SHP77 treated with DMSO at 0.1 percent for 48 hours (cell line): ENCODE measurements at regions not wholly inside any gene's neighbourhood (a gene's known extent, or its start where the extent isn't known, plus 50 kb on each side); places are given as distances from the start of the nearest gene placed in this dataset.
"Not testable (repeated sequence)": the region's sequence is repeated elsewhere in the genome, so short reads cannot be mapped to it uniquely, and the experiment has no call there.

Experiments used
- DNase-seq: peaks from one replicate; lab custom pipeline; 2025; lab: John Stamatoyannopoulos, UW

DNA sequence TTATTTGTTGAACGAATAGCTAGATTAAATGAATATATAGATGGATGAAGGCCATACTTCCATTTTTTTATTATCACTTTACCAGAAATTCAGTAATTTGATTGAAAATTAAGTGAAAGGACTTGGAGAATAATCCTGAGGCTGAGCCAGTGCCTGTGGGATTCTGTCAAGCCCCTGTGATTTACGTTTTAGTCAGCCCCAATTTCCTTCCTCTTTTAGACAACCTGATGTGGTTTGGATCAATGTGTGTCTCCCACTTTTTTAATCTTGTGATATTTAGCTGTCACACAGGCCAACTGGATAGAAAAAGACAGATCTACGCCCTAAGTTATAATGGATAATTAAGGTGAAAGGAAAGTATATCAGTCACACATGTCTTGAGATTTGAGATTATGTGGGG, 188.8 kb downstream of the EDN1 start:
- DNase-seq = no peak

GRCh38 chr6:12479451-12479850, 189.3 kb downstream of the EDN1 start:
- no peak for DNase-seq

DNA sequence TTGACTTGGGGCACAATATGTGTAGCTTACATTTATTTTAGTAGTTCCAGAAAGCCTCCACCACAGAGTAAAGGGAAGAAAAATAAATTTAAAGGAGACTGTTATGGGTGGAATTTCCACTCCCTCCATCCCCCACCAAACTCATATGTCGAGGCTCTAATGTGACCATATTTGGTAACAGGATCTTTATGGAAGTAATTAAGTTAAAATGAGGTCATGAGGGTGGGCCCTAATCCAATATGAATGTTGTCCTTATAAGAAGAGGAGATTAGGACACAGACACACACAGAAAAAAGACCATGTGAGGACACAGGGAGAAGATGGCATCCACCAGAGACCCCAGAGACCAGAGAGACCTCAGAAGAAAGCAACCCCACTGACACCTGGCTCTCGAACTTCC, 189.7 kb downstream of the EDN1 start:
- DNase-seq = no peak

DNA sequence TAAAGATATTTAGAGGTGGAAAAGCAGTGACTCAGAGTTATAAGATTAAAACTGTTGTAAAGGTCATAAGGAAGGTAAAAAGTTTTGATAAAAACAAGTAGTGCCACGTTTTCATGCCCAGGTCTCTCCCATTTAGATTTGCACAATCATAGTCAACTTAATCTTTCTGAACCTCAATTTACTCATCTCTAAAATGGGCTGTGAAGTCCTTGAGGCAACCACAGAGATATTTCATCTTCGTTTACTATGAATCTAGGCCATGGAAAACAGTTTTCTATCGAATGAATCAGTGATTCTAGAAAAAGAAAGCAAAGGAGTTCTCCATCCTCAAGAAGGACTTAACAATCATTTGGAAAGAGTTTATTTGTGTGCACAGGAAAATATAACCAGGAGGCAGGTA, 190.2 kb downstream of the EDN1 start:
- no peak for DNase-seq

DNA sequence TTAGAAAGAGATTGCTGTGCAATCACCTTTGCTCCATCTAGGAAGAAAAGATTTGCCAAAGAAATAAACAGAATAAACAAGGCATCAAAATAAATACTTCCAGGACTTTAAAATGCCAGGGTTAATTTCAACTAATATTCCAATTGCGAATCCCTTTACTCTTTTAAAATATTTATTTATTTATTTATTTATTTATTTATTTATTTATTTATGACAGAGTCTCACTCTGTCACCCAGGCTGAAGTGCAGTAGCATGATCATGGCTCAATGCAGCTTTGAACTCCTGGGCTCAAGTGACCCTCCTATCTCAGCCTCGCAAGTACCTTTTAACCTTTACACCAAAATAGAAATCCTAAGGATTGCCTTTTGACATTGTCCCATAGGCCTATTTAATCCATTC, 191.1 kb downstream of the EDN1 start:
- DNase-seq = no peak

- DNase-seq = no peak
Measured at GRCh38 chr6:12481850-12482249, 191.7 kb downstream of the EDN1 start.

GRCh38 chr6:12482386-12483375, 192.5 kb downstream of the EDN1 start:
- no peak for DNase-seq

GRCh38 chr6:12483712-12484111, 193.6 kb downstream of the EDN1 start:
- DNase-seq = no peak

- no peak for DNase-seq
Measured at GRCh38 chr6:12484519-12484918, 194.4 kb downstream of the EDN1 start.

GRCh38 chr6:12485226-12485764, 195.1 kb downstream of the EDN1 start:
- DNase-seq = no peak

GRCh38 chr6:12485837-12486236, 195.7 kb downstream of the EDN1 start:
- DNase-seq = no peak

DNA sequence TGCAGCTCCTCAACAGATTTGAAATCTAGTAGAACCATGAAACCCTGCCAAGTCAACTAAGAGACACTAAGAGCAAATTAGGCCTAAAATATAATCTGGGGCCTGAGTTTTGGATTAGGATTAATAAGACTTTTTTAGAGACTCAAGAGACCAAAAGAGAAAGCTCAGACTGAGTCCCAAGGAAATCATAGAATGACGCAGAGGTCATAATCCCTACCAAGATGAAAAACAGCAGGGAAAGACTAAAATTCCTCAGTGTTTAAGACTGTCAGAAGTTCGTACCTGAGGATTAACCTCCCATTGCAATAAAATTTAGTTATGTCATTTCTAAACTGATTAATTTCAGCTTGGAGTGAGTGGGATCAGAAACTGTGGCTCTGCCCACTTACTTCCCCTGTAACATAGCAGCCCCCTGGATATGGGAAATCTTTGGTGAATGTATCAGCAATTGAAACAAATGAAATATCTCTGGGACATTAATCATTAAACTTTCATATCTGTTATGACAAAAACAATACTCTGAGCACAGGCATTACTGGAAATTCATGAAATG, 200.3 kb downstream of the EDN1 start:
- no peak for DNase-seq

GRCh38 chr6:12490904-12491571, 200.9 kb downstream of the EDN1 start:
- no peak for DNase-seq

DNA sequence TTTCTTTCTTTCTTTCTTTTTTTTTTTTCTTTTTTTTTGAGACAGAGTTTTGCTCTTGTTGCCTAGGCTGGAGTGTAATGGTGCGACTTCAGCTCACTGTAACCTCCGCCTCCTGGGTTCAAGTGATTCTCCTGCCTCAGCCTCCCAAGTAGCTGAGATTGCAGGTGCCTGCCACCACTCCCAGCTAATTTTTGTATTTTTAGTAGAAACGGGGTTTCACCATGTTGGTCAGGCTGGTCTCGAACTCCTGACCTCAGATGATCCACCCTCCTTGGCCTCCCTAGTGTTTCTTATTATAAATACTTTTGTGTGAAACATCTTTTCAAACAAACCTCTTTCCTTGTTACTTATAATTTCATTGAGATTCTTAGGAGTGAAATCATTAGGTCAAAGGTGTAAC, 202.8 kb downstream of the EDN1 start:
- DNase-seq = not testable (repeated sequence)

DNA sequence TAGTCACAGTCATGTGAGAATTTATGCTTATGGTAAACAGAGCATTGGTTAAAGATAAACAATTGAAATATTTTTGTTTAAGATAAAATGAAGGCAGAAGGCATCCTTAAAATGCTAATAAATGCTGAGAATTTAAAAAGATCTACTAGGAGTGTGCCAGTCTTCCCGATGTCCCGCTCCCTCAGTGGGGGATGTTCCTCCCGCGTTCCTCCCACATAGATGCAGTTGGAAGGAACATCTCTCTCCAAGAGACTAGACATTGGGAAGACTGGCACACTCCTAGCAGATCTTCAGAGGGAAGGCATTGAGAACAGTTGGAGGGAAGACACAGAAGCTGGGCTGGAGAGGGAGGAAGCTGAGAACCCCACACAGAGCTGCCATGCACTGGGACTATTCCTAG, 203.3 kb downstream of the EDN1 start:
- DNase-seq = no peak

DNA sequence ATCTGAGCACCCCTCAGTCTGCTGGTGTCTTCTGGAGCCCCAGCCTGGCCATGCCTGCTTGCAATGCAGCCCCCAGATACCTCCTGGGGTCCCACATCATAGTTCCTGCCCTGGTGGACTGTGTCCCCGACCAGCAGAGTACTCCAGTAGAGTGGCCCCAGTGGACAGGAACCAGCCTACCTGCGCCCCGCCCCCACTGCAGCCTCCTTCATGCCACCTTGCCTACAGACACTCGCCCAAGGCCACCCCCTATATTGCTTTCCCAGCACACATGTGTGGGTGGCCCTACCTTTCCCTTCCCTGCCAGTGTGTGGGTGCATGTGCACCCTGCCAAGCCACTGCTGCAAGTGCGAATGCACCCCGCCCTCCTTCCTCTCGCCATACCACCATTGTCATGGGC, 204.0 kb downstream of the EDN1 start:
- DNase-seq = no peak

- DNase-seq = no peak
Measured at GRCh38 chr6:12501990-12502389, 211.8 kb downstream of the EDN1 start.

- no peak for DNase-seq
Measured at GRCh38 chr6:12504325-12504966, 212.1 kb upstream of the PHACTR1 start.

GRCh38 chr6:12505486-12505885, 211.1 kb upstream of the PHACTR1 start:
- no peak for DNase-seq

GRCh38 chr6:12506159-12506558, 210.4 kb upstream of the PHACTR1 start:
- no peak for DNase-seq

DNA sequence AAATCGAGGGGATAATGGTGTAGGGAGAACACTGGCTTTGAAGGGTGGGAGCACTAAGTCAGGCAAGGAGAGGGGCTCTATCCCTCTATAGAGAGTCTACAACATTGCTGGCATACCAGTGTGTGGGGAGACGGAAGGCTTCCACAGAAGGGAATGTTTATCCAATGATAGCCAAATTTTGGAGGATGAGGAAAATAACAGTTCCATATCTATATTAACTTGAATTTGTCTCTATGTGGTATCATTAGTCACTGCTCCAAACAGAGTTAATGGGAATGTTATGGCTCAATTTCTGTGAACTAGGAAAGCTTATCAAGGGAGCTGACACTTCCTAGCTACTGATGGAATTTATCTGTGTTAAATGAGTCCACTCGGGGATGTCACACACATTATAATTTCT, 208.9 kb upstream of the PHACTR1 start:
- no peak for DNase-seq

DNA sequence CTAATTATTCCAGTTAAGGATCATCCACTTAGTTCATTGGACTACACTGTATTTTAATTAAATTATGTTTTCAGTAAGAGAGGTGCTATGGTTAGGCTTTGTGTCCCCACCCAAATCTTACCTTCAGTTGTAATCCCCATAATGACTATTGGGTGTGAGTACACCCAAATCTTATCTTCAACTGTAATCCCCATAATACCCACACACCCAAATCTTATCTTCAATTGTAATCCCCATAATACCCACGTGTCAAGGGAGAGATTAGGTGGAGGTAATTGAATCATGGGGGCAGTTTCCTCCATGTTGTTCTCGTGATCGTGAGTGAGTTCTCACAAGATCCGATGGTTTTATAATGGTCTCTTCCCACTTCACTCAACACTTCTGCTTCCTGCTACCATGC, 208.0 kb upstream of the PHACTR1 start:
- DNase-seq = no peak
